H9 (cell line): ENCODE measurements at regions not wholly inside any gene's neighbourhood (a gene's known extent, or its start where the extent isn't known, plus 50 kb on each side); places are given as distances from the start of the nearest gene placed in this dataset.

Experiments used
- DNase-seq: peaks from one replicate; pipeline ENCODE4 v3.0.0-alpha.2; 2017
- H2AFZ ChIP-seq: one replicate; pipeline ENCODE4 v1.6.1; 2013; ENCODE audit warnings: mild to moderate bottlenecking, low read length, control low read depth, moderate library complexity
- H2AK5ac ChIP-seq: 2 replicates; pipeline ENCODE4 v1.6.1; 2013; ENCODE audit warnings: low read length, control low read depth, mixed read lengths; ENCODE audit not compliant: insufficient read length
- H2BK120ac ChIP-seq: one replicate; pipeline ENCODE4 v1.6.1; 2013; ENCODE audit warnings: low read depth, mild to moderate bottlenecking, low read length, control low read depth, inconsistent platforms; ENCODE audit not compliant: poor library complexity, severe bottlenecking
- H2BK12ac ChIP-seq: 2 replicates; pipeline ENCODE4 v1.6.1; 2013; ENCODE audit warnings: low read length, control low read depth, mixed read lengths, low read depth; ENCODE audit not compliant: insufficient read length
- H2BK15ac ChIP-seq: 2 replicates; pipeline ENCODE4 v1.6.1; 2013; ENCODE audit warnings: low read depth, low read length, control low read depth
- H2BK20ac ChIP-seq: one replicate; pipeline ENCODE4 v1.6.1; 2013; ENCODE audit warnings: low read depth, mild to moderate bottlenecking, low read length, control low read depth, inconsistent platforms; ENCODE audit not compliant: poor library complexity, severe bottlenecking
- H2BK5ac ChIP-seq: 2 replicates; pipeline ENCODE4 v1.6.1; 2013; ENCODE audit warnings: low read length, control low read depth, mixed read lengths; ENCODE audit not compliant: insufficient read length
- H3K14ac ChIP-seq: 2 replicates; pipeline ENCODE4 v1.6.1; 2013; ENCODE audit warnings: low read length, control low read depth; ENCODE audit not compliant: insufficient read depth
- H3K18ac ChIP-seq: 2 replicates; pipeline ENCODE4 v1.6.1; 2013; ENCODE audit warnings: low read depth, mild to moderate bottlenecking, mixed read lengths, low read length, control low read depth; ENCODE audit not compliant: insufficient read length
- H3K23ac ChIP-seq: 2 replicates; pipeline ENCODE4 v1.6.1; 2013; ENCODE audit warnings: low read length, control low read depth, mixed read lengths, low read depth; ENCODE audit not compliant: insufficient read length
- H3K23me2 ChIP-seq: 2 replicates; pipeline ENCODE4 v1.6.1; 2013; ENCODE audit warnings: low read depth, mild to moderate bottlenecking, mixed read lengths, low read length, control low read depth; ENCODE audit not compliant: insufficient read length, poor library complexity, severe bottlenecking
- H3K27ac ChIP-seq: 2 replicates; pipeline ENCODE4 v1.5.1; 2013; ENCODE audit warnings: low read length, control low read depth, mixed read lengths, low read depth; ENCODE audit not compliant: insufficient read length
- H3K27me3 ChIP-seq: 2 replicates; pipeline ENCODE4 v1.6.1; 2013; ENCODE audit warnings: low read length, control low read depth, inconsistent platforms; ENCODE audit not compliant: insufficient read depth
- H3K4ac ChIP-seq: 2 replicates; pipeline ENCODE4 v1.6.1; 2013; ENCODE audit warnings: low read depth, mild to moderate bottlenecking, control low read depth, inconsistent platforms, low read length, moderate library complexity
- H3K4me1 ChIP-seq: 2 replicates; pipeline ENCODE4 v1.6.1; 2013; ENCODE audit warnings: low read length, control low read depth, inconsistent platforms; ENCODE audit not compliant: insufficient read depth
- H3K4me2 ChIP-seq: 2 replicates; pipeline ENCODE4 v1.6.1; 2013; ENCODE audit warnings: low read length, control low read depth, mixed read lengths; ENCODE audit not compliant: insufficient read length, insufficient read depth
- H3K56ac ChIP-seq: 2 replicates; pipeline ENCODE4 v1.6.1; 2013; ENCODE audit warnings: low read depth, mild to moderate bottlenecking, mixed read lengths, low read length, control low read depth; ENCODE audit not compliant: insufficient read length
- H3K79me1 ChIP-seq: 2 replicates; pipeline ENCODE4 v1.6.1; 2013; ENCODE audit warnings: low read depth, mild to moderate bottlenecking, moderate library complexity, low read length, control low read depth, inconsistent platforms; ENCODE audit not compliant: insufficient read depth, poor library complexity, severe bottlenecking
- H3K79me2 ChIP-seq: 2 replicates; pipeline ENCODE4 v1.6.1; 2013; ENCODE audit warnings: low read length, control low read depth, inconsistent platforms; ENCODE audit not compliant: insufficient read depth
- H3K9ac ChIP-seq: 2 replicates; pipeline ENCODE4 v1.6.1; 2013; ENCODE audit warnings: low read length, control low read depth, mixed read lengths; ENCODE audit not compliant: insufficient read length; ENCODE audit errors: extremely low read depth
- H3K9me3 ChIP-seq: one replicate; pipeline ENCODE4 v1.6.1; 2013; ENCODE audit warnings: low read depth, low read length, inconsistent platforms; ENCODE audit not compliant: control insufficient read depth
- H3T11ph ChIP-seq: one replicate; pipeline ENCODE4 v1.6.1; 2013; ENCODE audit warnings: mild to moderate bottlenecking, low read length, control low read depth, inconsistent platforms
- H4K20me1 ChIP-seq: one replicate; pipeline ENCODE4 v1.6.1; 2013; ENCODE audit not compliant: control insufficient read depth, insufficient read length, insufficient read depth
- H4K5ac ChIP-seq: 2 replicates; pipeline ENCODE4 v1.6.1; 2013; ENCODE audit warnings: low read depth, mild to moderate bottlenecking, mixed read lengths, low read length, control low read depth; ENCODE audit not compliant: insufficient read length
- H4K8ac ChIP-seq: replicated peaks from 2 replicates; pipeline ENCODE4 v1.6.1; 2013; ENCODE audit warnings: low read length, control low read depth, mixed read lengths, low read depth; ENCODE audit not compliant: insufficient read length
- H4K91ac ChIP-seq: 2 replicates; pipeline ENCODE4 v1.6.1; 2013; ENCODE audit warnings: low read depth, mild to moderate bottlenecking, moderate library complexity, mixed read lengths, low read length, control low read depth; ENCODE audit not compliant: insufficient read length
- H3K27ac Mint-ChIP-seq, 3 experiments: 2 replicates in 2 of 3; 3 replicates in 1 of 3; pipeline ENCODE4 v1.8.0; 2020 to 2021; ENCODE audit warnings: mixed read lengths in 3 of 3, mild to moderate bottlenecking in 1 of 3, moderate library complexity in 1 of 3
- H3K27me3 Mint-ChIP-seq: 2 replicates; pipeline ENCODE4 v1.8.0; 2021; ENCODE audit warnings: low read depth, mild to moderate bottlenecking, moderate library complexity, mixed read lengths
- H3K36me3 Mint-ChIP-seq, 3 experiments: 2 replicates in 2 of 3; 3 replicates in 1 of 3; pipeline ENCODE4 v1.8.0; 2020 to 2021; ENCODE audit warnings: low read depth in 3 of 3, mixed read lengths in 3 of 3; ENCODE audit not compliant: insufficient read depth in 1 of 3
- H3K4me1 Mint-ChIP-seq, 2 experiments: 2 replicates each; pipeline ENCODE4 v1.8.0; 2020; ENCODE audit warnings: mixed read lengths in 2 of 2
- H3K4me3 Mint-ChIP-seq, 2 experiments: 2 replicates in 1 of 2; 3 replicates in 1 of 2; pipeline ENCODE4 v1.8.0; 2020 to 2021; ENCODE audit warnings: mild to moderate bottlenecking in 2 of 2, mixed read lengths in 2 of 2, moderate library complexity in 1 of 2
- H3K9me3 Mint-ChIP-seq, 2 experiments: 2 replicates in 1 of 2; 3 replicates in 1 of 2; pipeline ENCODE4 v1.8.0; 2020; ENCODE audit warnings: mild to moderate bottlenecking in 2 of 2, mixed read lengths in 2 of 2, moderate library complexity in 1 of 2
- WGBS: extraction: QIAGEN DNeasy Blood & Tissue Kit; methylation state at CpG from one replicate; pipeline ENCODE4 v1.1.7; 2013; ENCODE audit warnings: missing lambda C conversion rate, low lambda C conversion rate, mixed read lengths; ENCODE audit not compliant: insufficient read length; ENCODE audit errors: extremely low coverage; 5-methylcytosine and 5-hydroxymethylcytosine counted together
- TF ChIP-seq, protein P1 (sequence below): fragments of 200-600 bp; sonication (generic); conservative IDR thresholded peaks from 3 replicates; pipeline ENCODE4 v1.8.0; 2021; ENCODE audit warnings: antibody characterized with exemption, mild to moderate bottlenecking

DNA sequence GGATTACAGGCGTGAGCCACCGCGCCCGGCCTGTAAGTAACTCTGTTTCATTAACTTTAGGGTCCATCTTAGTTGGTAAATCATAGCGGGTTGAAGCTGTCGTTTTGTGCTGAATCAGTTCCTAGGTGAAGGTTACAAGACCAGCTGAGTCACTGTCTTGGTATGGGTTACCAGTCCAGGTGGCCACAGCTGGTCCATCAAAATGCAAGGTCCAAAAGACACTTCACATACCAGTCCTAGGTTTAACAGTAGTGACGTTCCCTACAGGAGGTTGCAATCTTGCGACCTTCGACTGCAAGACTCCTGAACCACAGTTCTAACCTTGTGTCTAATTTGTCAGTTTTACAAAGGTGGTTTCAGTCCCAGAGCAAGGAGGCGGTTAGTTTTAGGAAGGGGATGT lies 160.1 kb upstream of the ATP10A start:
- Histone ChIP-seq H3K18ac (no peak overlapping the region), H3K9me3 (no peaks in the 10 kb centered on the region), H3K14ac (no peak overlapping the region), H2BK20ac (no peak overlapping the region), H4K8ac (no peak overlapping the region), H2BK15ac (no peak overlapping the region), H3K4ac (no peak overlapping the region), H3K56ac (no peak overlapping the region), H2AFZ (no peak overlapping the region), H3K27me3 (no peaks in the 10 kb centered on the region), H3K23me2 (no peaks in the 10 kb centered on the region), H3K79me2 (no peaks in the 10 kb centered on the region), H4K91ac (no peak overlapping the region), H3K79me1 (no peaks in the 10 kb centered on the region), H2BK12ac (no peak overlapping the region), H3K4me1 (no peaks in the 10 kb centered on the region; the same call in 1 of the 2 replicates), H3T11ph (no peak overlapping the region), H3K23ac (no peak overlapping the region), H3K9ac (no peak overlapping the region), H3K4me2 (no peak overlapping the region), H4K20me1 (no peaks in the 10 kb centered on the region), H2BK120ac (no peak overlapping the region), H4K5ac (no peak overlapping the region), H2BK5ac (no peak overlapping the region), H2AK5ac (no peak overlapping the region), H3K27ac (no peak overlapping the region)
- no peak overlapping the region for H3K27ac Mint-ChIP-seq
- H3K36me3 Mint-ChIP-seq: no peaks in the 10 kb centered on the region; a peak in 1 of 7 replicates
- DNase-seq: no peak
- WGBS: no CpG with 5 or more reads among the region's 10 CpGs
- no peak overlapping the region for H3K4me3 Mint-ChIP-seq
- TF ChIP-seq, protein P1, sequence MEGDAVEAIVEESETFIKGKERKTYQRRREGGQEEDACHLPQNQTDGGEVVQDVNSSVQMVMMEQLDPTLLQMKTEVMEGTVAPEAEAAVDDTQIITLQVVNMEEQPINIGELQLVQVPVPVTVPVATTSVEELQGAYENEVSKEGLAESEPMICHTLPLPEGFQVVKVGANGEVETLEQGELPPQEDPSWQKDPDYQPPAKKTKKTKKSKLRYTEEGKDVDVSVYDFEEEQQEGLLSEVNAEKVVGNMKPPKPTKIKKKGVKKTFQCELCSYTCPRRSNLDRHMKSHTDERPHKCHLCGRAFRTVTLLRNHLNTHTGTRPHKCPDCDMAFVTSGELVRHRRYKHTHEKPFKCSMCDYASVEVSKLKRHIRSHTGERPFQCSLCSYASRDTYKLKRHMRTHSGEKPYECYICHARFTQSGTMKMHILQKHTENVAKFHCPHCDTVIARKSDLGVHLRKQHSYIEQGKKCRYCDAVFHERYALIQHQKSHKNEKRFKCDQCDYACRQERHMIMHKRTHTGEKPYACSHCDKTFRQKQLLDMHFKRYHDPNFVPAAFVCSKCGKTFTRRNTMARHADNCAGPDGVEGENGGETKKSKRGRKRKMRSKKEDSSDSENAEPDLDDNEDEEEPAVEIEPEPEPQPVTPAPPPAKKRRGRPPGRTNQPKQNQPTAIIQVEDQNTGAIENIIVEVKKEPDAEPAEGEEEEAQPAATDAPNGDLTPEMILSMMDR: no peak
- H3K27me3 Mint-ChIP-seq: no peaks in the 10 kb centered on the region
- no peaks in the 10 kb centered on the region for H3K9me3 Mint-ChIP-seq
- peaks cover 5 to 6% of the 10 kb centered on the region in 2 experiments for H3K4me1 Mint-ChIP-seq
